Osteocyte (in vitro differentiated cells): ENCODE measurements at regions not wholly inside any gene's neighbourhood (a gene's known extent, or its start where the extent isn't known, plus 50 kb on each side); places are given as distances from the start of the nearest gene placed in this dataset.
A peak's percentile ranks its signal among the peaks of the same experiment; 100 is the strongest.

Experiments
- DNase-seq: peaks from one replicate; pipeline ENCODE4 v3.0.0; 2021; ENCODE audit warnings: mixed read lengths; ENCODE audit not compliant: unreplicated experiment; ENCODE audit errors: extremely low spot score
- H3K27ac Mint-ChIP-seq: one replicate; pipeline ENCODE4 v1.8.0; 2021; ENCODE audit warnings: mild to moderate bottlenecking, mixed read lengths; ENCODE audit not compliant: unreplicated experiment
- H3K27me3 Mint-ChIP-seq: one replicate; pipeline ENCODE4 v1.8.0; 2021; ENCODE audit warnings: mixed read lengths; ENCODE audit not compliant: unreplicated experiment
- H3K36me3 Mint-ChIP-seq: one replicate; pipeline ENCODE4 v1.8.0; 2021; ENCODE audit warnings: mixed read lengths; ENCODE audit not compliant: unreplicated experiment
- H3K4me1 Mint-ChIP-seq: one replicate; pipeline ENCODE4 v1.8.0; 2021; ENCODE audit warnings: mixed read lengths; ENCODE audit not compliant: unreplicated experiment
- H3K4me3 Mint-ChIP-seq: one replicate; pipeline ENCODE4 v1.8.0; 2021; ENCODE audit warnings: mild to moderate bottlenecking, moderate library complexity, mixed read lengths; ENCODE audit not compliant: unreplicated experiment
- H3K9me3 Mint-ChIP-seq: one replicate; pipeline ENCODE4 v1.8.0; 2021; ENCODE audit warnings: mixed read lengths; ENCODE audit not compliant: unreplicated experiment
- TF ChIP-seq, protein P1 (sequence below): fragments of 200-600 bp; sonication (generic); IDR thresholded peaks from 2 replicates; pipeline ENCODE4 v1.5.0; 2021; ENCODE audit warnings: antibody characterized with exemption, mild to moderate bottlenecking, moderate library complexity

- Mint-ChIP-seq H3K4me1 (no peaks in the 10 kb centered on the region), H3K4me3 (no peak overlapping the region), H3K27ac (no peak overlapping the region), H3K9me3 (no peaks in the 10 kb centered on the region), H3K27me3 (no peaks in the 10 kb centered on the region), H3K36me3 (no peaks in the 10 kb centered on the region)
- TF ChIP-seq, protein P1, sequence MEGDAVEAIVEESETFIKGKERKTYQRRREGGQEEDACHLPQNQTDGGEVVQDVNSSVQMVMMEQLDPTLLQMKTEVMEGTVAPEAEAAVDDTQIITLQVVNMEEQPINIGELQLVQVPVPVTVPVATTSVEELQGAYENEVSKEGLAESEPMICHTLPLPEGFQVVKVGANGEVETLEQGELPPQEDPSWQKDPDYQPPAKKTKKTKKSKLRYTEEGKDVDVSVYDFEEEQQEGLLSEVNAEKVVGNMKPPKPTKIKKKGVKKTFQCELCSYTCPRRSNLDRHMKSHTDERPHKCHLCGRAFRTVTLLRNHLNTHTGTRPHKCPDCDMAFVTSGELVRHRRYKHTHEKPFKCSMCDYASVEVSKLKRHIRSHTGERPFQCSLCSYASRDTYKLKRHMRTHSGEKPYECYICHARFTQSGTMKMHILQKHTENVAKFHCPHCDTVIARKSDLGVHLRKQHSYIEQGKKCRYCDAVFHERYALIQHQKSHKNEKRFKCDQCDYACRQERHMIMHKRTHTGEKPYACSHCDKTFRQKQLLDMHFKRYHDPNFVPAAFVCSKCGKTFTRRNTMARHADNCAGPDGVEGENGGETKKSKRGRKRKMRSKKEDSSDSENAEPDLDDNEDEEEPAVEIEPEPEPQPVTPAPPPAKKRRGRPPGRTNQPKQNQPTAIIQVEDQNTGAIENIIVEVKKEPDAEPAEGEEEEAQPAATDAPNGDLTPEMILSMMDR: no peak
- no peak for DNase-seq
Measured at GRCh38 chr4:116361790-116362189, 723.6 kb downstream of the TRAM1L1 start.

- Mint-ChIP-seq H3K4me3 (no peak overlapping the region), H3K4me1 (no peaks in the 10 kb centered on the region), H3K36me3 (no peaks in the 10 kb centered on the region), H3K27me3 (no peaks in the 10 kb centered on the region), H3K9me3 (no peaks in the 10 kb centered on the region), H3K27ac (no peak overlapping the region)
- DNase-seq: peak; percentile 89
- TF ChIP-seq, protein P1: peak; percentile 76
Measured at GRCh38 chr4:116358633-116359222, 726.6 kb downstream of the TRAM1L1 start.

DNA sequence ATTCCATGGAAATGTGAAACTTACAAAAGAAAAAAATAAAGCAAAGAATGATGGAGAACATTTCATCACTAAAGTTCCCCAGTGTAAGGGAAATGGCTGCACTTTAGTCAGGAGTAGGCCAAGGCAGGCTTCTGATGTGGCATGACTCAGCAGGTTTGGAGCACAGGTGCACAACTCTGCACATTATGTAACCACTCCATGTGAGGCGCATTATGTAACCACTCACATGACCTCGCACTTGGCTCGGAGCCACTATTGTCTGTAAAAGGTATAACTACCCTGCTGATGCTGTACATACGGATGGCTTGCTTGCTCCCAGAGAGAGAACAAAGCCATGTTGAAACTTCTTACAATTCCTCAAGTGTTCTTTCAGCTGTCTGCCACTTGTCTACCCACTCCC lies 727.6 kb downstream of the TRAM1L1 start:
- TF ChIP-seq, protein P1: no peak
- Mint-ChIP-seq H3K36me3 (no peaks in the 10 kb centered on the region), H3K27ac (no peak overlapping the region), H3K27me3 (peaks cover 2% of the 10 kb centered on the region), H3K4me3 (no peak overlapping the region), H3K9me3 (no peaks in the 10 kb centered on the region), H3K4me1 (no peaks in the 10 kb centered on the region)
- DNase-seq: no peak

GRCh38 chr4:116346750-116347149 lies 738.6 kb downstream of the TRAM1L1 start:
- H3K4me3 Mint-ChIP-seq: no peak overlapping the region
- H3K9me3 Mint-ChIP-seq: no peaks in the 10 kb centered on the region
- no peaks in the 10 kb centered on the region for H3K36me3 Mint-ChIP-seq
- no peaks in the 10 kb centered on the region for H3K27me3 Mint-ChIP-seq
- no peak for DNase-seq
- H3K4me1 Mint-ChIP-seq: no peaks in the 10 kb centered on the region
- TF ChIP-seq, protein P1: no peak
- H3K27ac Mint-ChIP-seq: no peak overlapping the region

DNA sequence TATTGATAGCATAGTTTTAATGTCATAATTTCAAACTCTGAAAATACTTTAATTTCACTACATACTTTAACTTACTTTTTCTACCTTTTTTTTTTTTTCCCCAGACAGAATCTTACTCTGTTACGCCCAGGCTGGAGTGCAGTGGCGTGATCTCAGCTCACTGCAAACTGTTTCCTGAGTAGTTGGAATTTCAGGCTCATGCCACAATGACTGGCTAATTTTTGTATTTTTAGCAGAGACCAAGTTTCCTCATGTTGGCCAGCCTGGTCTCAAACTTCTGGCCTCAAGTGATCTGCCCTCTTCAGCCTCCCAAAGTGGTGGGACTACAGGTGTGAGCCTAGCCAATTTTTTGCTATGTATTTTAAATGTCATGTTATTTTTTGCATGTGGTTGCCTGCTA lies 741.6 kb downstream of the TRAM1L1 start:
- H3K4me3 Mint-ChIP-seq: no peak overlapping the region
- peaks cover 3% of the 10 kb centered on the region for H3K27me3 Mint-ChIP-seq
- H3K36me3 Mint-ChIP-seq: no peaks in the 10 kb centered on the region
- no peak overlapping the region for H3K27ac Mint-ChIP-seq
- no peaks in the 10 kb centered on the region for H3K9me3 Mint-ChIP-seq
- TF ChIP-seq, protein P1: no peak
- no peaks in the 10 kb centered on the region for H3K4me1 Mint-ChIP-seq
- no peak for DNase-seq
